Neural cell (in vitro differentiated cells): ENCODE measurements at regions not wholly inside any gene's neighbourhood (a gene's known extent, or its start where the extent isn't known, plus 50 kb on each side); places are given as distances from the start of the nearest gene placed in this dataset.

Source experiments
- H2AFZ ChIP-seq: fragments of 200-600, 300-800 bp; sonication (generic), shearing (Covaris generic); 2 replicates; pipeline ENCODE4 v1.6.0; 2014; ENCODE audit warnings: low read depth, mild to moderate bottlenecking, antibody characterized with exemption, low read length, moderate library complexity
- H3F3A ChIP-seq: fragments of 200-600 bp; shearing (Covaris generic); 2 replicates; pipeline ENCODE4 v1.6.1; 2016; ENCODE audit warnings: mild to moderate bottlenecking, moderate library complexity, mixed read lengths, antibody characterized with exemption, low read length; ENCODE audit not compliant: insufficient read depth, poor library complexity, severe bottlenecking
- H3K27ac ChIP-seq: fragments of 200-600, 300-800 bp; sonication (generic), shearing (Covaris generic); 2 replicates; pipeline ENCODE4 v1.5.1; 2014; ENCODE audit warnings: mild to moderate bottlenecking, low read length, moderate library complexity
- H3K27me3 ChIP-seq: fragments of 300-800, 200-600 bp; sonication (generic), shearing (Covaris generic); 2 replicates; pipeline ENCODE4 v1.6.0; 2014; ENCODE audit warnings: mild to moderate bottlenecking, low read depth, low read length, moderate library complexity; ENCODE audit not compliant: insufficient read depth
- H3K36me3 ChIP-seq: fragments of 300-800, 200-600 bp; sonication (generic), shearing (Covaris generic); 2 replicates; pipeline ENCODE4 v1.5.1; 2014; ENCODE audit warnings: mild to moderate bottlenecking, antibody characterized with exemption, low read length, moderate library complexity; ENCODE audit not compliant: insufficient read depth
- H3K4me2 ChIP-seq: fragments of 300-800, 200-600 bp; sonication (generic), shearing (Covaris generic); 2 replicates; pipeline ENCODE4 v1.6.0; 2014; ENCODE audit warnings: mild to moderate bottlenecking, low read length
- H3K4me3 ChIP-seq: fragments of 300-800, 200-600 bp; sonication (generic), shearing (Covaris generic); 2 replicates; pipeline ENCODE4 v1.5.1; 2014; ENCODE audit warnings: mild to moderate bottlenecking, low read length, moderate library complexity
- H3K79me2 ChIP-seq: fragments of 200-600 bp; shearing (Covaris generic); replicated peaks from 2 replicates; pipeline ENCODE4 v1.6.0; 2014; ENCODE audit warnings: mild to moderate bottlenecking, low read length, moderate library complexity; ENCODE audit not compliant: insufficient read depth
- H3K9ac ChIP-seq: fragments of 300-800, 200-600 bp; sonication (generic), shearing (Covaris generic); 2 replicates; pipeline ENCODE4 v1.6.1; 2016; ENCODE audit warnings: mild to moderate bottlenecking, low read length, mixed read lengths
- H3K9me2 ChIP-seq: fragments of 200-600 bp; shearing (Covaris generic); 2 replicates; pipeline ENCODE4 v1.6.1; 2016; ENCODE audit warnings: mild to moderate bottlenecking, low read length, mixed read lengths; ENCODE audit not compliant: insufficient read depth
- H3K9me3 ChIP-seq: fragments of 200-600, 300-800 bp; sonication (generic), shearing (Covaris generic); 2 replicates; pipeline ENCODE4 v1.6.1; 2016; ENCODE audit warnings: mild to moderate bottlenecking, mixed run types, low read length, moderate library complexity, mixed read lengths
- H4K20me1 ChIP-seq: fragments of 200-600 bp; shearing (Covaris generic); 2 replicates; pipeline ENCODE4 v1.6.1; 2016; ENCODE audit warnings: mild to moderate bottlenecking, mixed run types; ENCODE audit not compliant: insufficient read depth
- CTCF ChIP-seq: fragments of 450-650 bp; IDR thresholded peaks from 2 replicates; pipeline ENCODE4 v1.5.1; 2014; ENCODE audit warnings: antibody characterized with exemption, mild to moderate bottlenecking, moderate library complexity; ENCODE audit not compliant: poor library complexity, severe bottlenecking
- EP300 ChIP-seq: fragments of 450-650 bp; conservative IDR thresholded peaks from 2 replicates; pipeline ENCODE4 v1.6.1; 2014; ENCODE audit warnings: antibody characterized with exemption, mild to moderate bottlenecking, moderate library complexity; ENCODE audit not compliant: poor library complexity, severe bottlenecking
- EZH2 ChIP-seq: fragments of 200-600, 300-800 bp; shearing (Covaris generic), sonication (generic); IDR thresholded peaks from 2 replicates; pipeline ENCODE4 v1.6.1; 2014; ENCODE audit warnings: antibody characterized with exemption, low read length, borderline replicate concordance, mild to moderate bottlenecking; ENCODE audit not compliant: insufficient read depth, poor library complexity, severe bottlenecking
- MXI1 ChIP-seq: fragments of 450-650 bp; conservative IDR thresholded peaks from 2 replicates; pipeline ENCODE4 v1.6.1; 2014; ENCODE audit warnings: antibody characterized with exemption, mild to moderate bottlenecking; ENCODE audit not compliant: poor library complexity, severe bottlenecking
- POLR2AphosphoS5 ChIP-seq: IDR thresholded peaks from 2 replicates; pipeline ENCODE4 v1.6.1; 2012
- RAD21 ChIP-seq: fragments of 450-650 bp; conservative IDR thresholded peaks from 2 replicates; pipeline ENCODE4 v1.6.1; 2014; ENCODE audit warnings: antibody characterized with exemption, mild to moderate bottlenecking, moderate library complexity
- REST ChIP-seq: IDR thresholded peaks from 2 replicates; pipeline ENCODE4 v1.6.1; 2012; ENCODE audit warnings: borderline replicate concordance
- SMC3 ChIP-seq: fragments of 450-650 bp; conservative IDR thresholded peaks from 2 replicates; pipeline ENCODE4 v1.6.1; 2014; ENCODE audit warnings: antibody characterized with exemption, mild to moderate bottlenecking, moderate library complexity; ENCODE audit not compliant: poor library complexity
- TAF1 ChIP-seq: IDR thresholded peaks from 2 replicates; pipeline ENCODE4 v1.6.1; 2012; ENCODE audit warnings: low read depth

GRCh38 chrX:3445806-3446490 lies 99.5 kb upstream of the MXRA5 start:
- no peaks in the 10 kb centered on the region for H3K79me2 ChIP-seq

GRCh38 chrX:3443184-3443583 lies 96.7 kb upstream of the MXRA5 start:
- Histone ChIP-seq H3F3A (no peaks in the 10 kb centered on the region), H3K79me2 (no peaks in the 10 kb centered on the region), H3K9me2 (no peaks in the 10 kb centered on the region), H3K36me3 (no peaks in the 10 kb centered on the region), H2AFZ (no peak overlapping the region), H3K4me3 (no peak overlapping the region), H3K9me3 (no peaks in the 10 kb centered on the region), H3K9ac (no peak overlapping the region), H3K27me3 (no peaks in the 10 kb centered on the region), H3K4me2 (no peak overlapping the region), H3K27ac (no peak overlapping the region), H4K20me1 (no peaks in the 10 kb centered on the region)
- TF ChIP-seq EP300: no peak
- no peak for TF ChIP-seq TAF1
- TF ChIP-seq MXI1: no peak
- no peak for TF ChIP-seq RAD21

More at GRCh38 chrX:3445806-3446490, 99.5 kb upstream of the MXRA5 start:
- Histone ChIP-seq H3K27ac (no peak overlapping the region), H4K20me1 (no peaks in the 10 kb centered on the region), H3K36me3 (no peaks in the 10 kb centered on the region), H2AFZ (no peak overlapping the region), H3F3A (no peaks in the 10 kb centered on the region), H3K4me2 (no peak overlapping the region), H3K9me2 (no peaks in the 10 kb centered on the region), H3K27me3 (no peaks in the 10 kb centered on the region), H3K9me3 (no peaks in the 10 kb centered on the region), H3K9ac (no peak overlapping the region), H3K4me3 (no peak overlapping the region)
- TF ChIP-seq SMC3 (no peak), TAF1 (no peak), EP300 (no peak), REST (no peak), MXI1 (no peak), RAD21 (no peak)

- TF ChIP-seq CTCF (no peak), RAD21 (no peak), SMC3 (no peak), MXI1 (no peak), EP300 (no peak), TAF1 (no peak), REST (no peak), EZH2 (no peak), POLR2AphosphoS5 (no peak)
Measured at GRCh38 chrX:3442691-3443090, 96.2 kb upstream of the MXRA5 start.

More at GRCh38 chrX:3442691-3443090, 96.2 kb upstream of the MXRA5 start:
- no peaks in the 10 kb centered on the region for H3K79me2 ChIP-seq
- H3K27ac ChIP-seq: no peak overlapping the region
- H3K9me3 ChIP-seq: no peaks in the 10 kb centered on the region
- no peaks in the 10 kb centered on the region for H3K27me3 ChIP-seq
- H3K4me2 ChIP-seq: no peak overlapping the region
- no peak overlapping the region for H2AFZ ChIP-seq
- no peaks in the 10 kb centered on the region for H3K9me2 ChIP-seq
- no peaks in the 10 kb centered on the region for H4K20me1 ChIP-seq
- no peak overlapping the region for H3K9ac ChIP-seq
- H3K36me3 ChIP-seq: no peaks in the 10 kb centered on the region
- H3K4me3 ChIP-seq: no peak overlapping the region
- no peaks in the 10 kb centered on the region for H3F3A ChIP-seq
